Sigmoid colon (tissue), 4 donors: ENCODE measurements at regions not wholly inside any gene's neighbourhood (a gene's known extent, or its start where the extent isn't known, plus 50 kb on each side); places are given as distances from the start of the nearest gene placed in this dataset.

Source experiments
- POLR2A ChIP-seq, 2 donors: fragments of 450-650 bp; IDR thresholded peaks; one replicate each; pipeline ENCODE4 v1.6.1; 2016; ENCODE audit warnings: antibody characterized with exemption in 2 of 2, mild to moderate bottlenecking in 2 of 2, moderate library complexity in 2 of 2
- POLR2AphosphoS5 ChIP-seq, 4 donors: sonication (generic); formaldehyde crosslinking; IDR thresholded peaks; one replicate each; pipeline ENCODE4 v1.6.1; 2017; ENCODE audit warnings: antibody characterized with exemption in 4 of 4

- TF ChIP-seq POLR2AphosphoS5 (IDR thresholded peaks at IDR 0.05) (no peak), POLR2A (IDR thresholded peaks at IDR 0.05) (no peak)
Measured at GRCh38 chr6:86529635-86530034, 407.7 kb upstream of the HTR1E start.
